Trophoblast cell (in vitro differentiated cells and primary cell): ENCODE measurements at regions not wholly inside any gene's neighbourhood (a gene's known extent, or its start where the extent isn't known, plus 50 kb on each side); places are given as distances from the start of the nearest gene placed in this dataset.
A peak's percentile ranks its signal among the peaks of the same experiment; 100 is the strongest.

Source experiments
- DNase-seq, 2 donors: peaks; one replicate each; pipeline ENCODE4 v3.0.0-alpha.2; 2016
- H2AFZ ChIP-seq: 2 replicates; pipeline ENCODE4 v1.6.1; 2013; ENCODE audit warnings: low read length, moderate library complexity, mild to moderate bottlenecking; ENCODE audit not compliant: insufficient read depth, poor library complexity
- H2AK5ac ChIP-seq: 2 replicates; pipeline ENCODE4 v1.6.1; 2013; ENCODE audit warnings: mild to moderate bottlenecking, low read length
- H2BK120ac ChIP-seq: 2 replicates; pipeline ENCODE4 v1.6.1; 2013; ENCODE audit warnings: low read length, mild to moderate bottlenecking, moderate library complexity; ENCODE audit not compliant: insufficient read depth, poor library complexity
- H2BK12ac ChIP-seq: 2 replicates; pipeline ENCODE4 v1.6.1; 2013; ENCODE audit warnings: mild to moderate bottlenecking, low read length, moderate library complexity
- H2BK5ac ChIP-seq: 2 replicates; pipeline ENCODE4 v1.6.1; 2013; ENCODE audit warnings: low read length, low read depth, moderate library complexity, mild to moderate bottlenecking; ENCODE audit not compliant: poor library complexity
- H3K14ac ChIP-seq: 2 replicates; pipeline ENCODE4 v1.6.1; 2013; ENCODE audit warnings: mild to moderate bottlenecking, low read length
- H3K18ac ChIP-seq: 2 replicates; pipeline ENCODE4 v1.6.1; 2013; ENCODE audit warnings: mild to moderate bottlenecking, low read length
- H3K23ac ChIP-seq: 2 replicates; pipeline ENCODE4 v1.6.1; 2013; ENCODE audit warnings: low read length
- H3K27ac ChIP-seq: 2 replicates; pipeline ENCODE4 v1.5.1; 2013; ENCODE audit warnings: low read depth, mild to moderate bottlenecking, inconsistent platforms, low read length, moderate library complexity
- H3K27me3 ChIP-seq: 2 replicates; pipeline ENCODE4 v1.6.1; 2013; ENCODE audit warnings: inconsistent platforms, mild to moderate bottlenecking, low read length, moderate library complexity; ENCODE audit not compliant: insufficient read depth
- H3K36me3 ChIP-seq, 2 experiments: 1 replicate in 1 of 2; 2 replicates in 1 of 2; pipeline ENCODE4 v1.6.1; 2013; ENCODE audit warnings: low read length in 2 of 2, mild to moderate bottlenecking in 2 of 2, moderate library complexity in 1 of 2; ENCODE audit not compliant: insufficient read depth in 2 of 2, control insufficient read depth in 1 of 2
- H3K4ac ChIP-seq: 2 replicates; pipeline ENCODE4 v1.6.1; 2013; ENCODE audit warnings: low read depth, mild to moderate bottlenecking, low read length, moderate library complexity
- H3K4me1 ChIP-seq, 2 experiments: 1 replicate in 1 of 2; 2 replicates in 1 of 2; pipeline ENCODE4 v1.6.1; 2013; ENCODE audit warnings: low read length in 2 of 2, mild to moderate bottlenecking in 2 of 2, moderate library complexity in 1 of 2; ENCODE audit not compliant: insufficient read depth in 2 of 2, control insufficient read depth in 1 of 2
- H3K4me2 ChIP-seq: 2 replicates; pipeline ENCODE4 v1.6.1; 2013; ENCODE audit warnings: inconsistent platforms, mild to moderate bottlenecking, low read length, moderate library complexity
- H3K4me3 ChIP-seq: 2 replicates; pipeline ENCODE4 v1.5.1; 2013; ENCODE audit warnings: mild to moderate bottlenecking, low read depth, low read length, inconsistent platforms
- H3K79me1 ChIP-seq: one replicate; pipeline ENCODE4 v1.6.1; 2013; ENCODE audit warnings: low read length
- H3K79me2 ChIP-seq: 2 replicates; pipeline ENCODE4 v1.6.1; 2013; ENCODE audit warnings: low read length, mild to moderate bottlenecking; ENCODE audit not compliant: control insufficient read depth, insufficient read depth, poor library complexity
- H3K9ac ChIP-seq: 2 replicates; pipeline ENCODE4 v1.6.1; 2013; ENCODE audit warnings: mild to moderate bottlenecking, low read length
- H3K9me3 ChIP-seq: 2 replicates; pipeline ENCODE4 v1.6.1; 2013; ENCODE audit warnings: low read depth, mild to moderate bottlenecking, control low read depth, inconsistent platforms, low read length; ENCODE audit not compliant: insufficient read depth
- H4K12ac ChIP-seq: 2 replicates; pipeline ENCODE4 v1.6.1; 2013; ENCODE audit warnings: low read depth, mild to moderate bottlenecking, low read length, moderate library complexity
- H4K8ac ChIP-seq: 2 replicates; pipeline ENCODE4 v1.6.1; 2013; ENCODE audit warnings: low read depth, mild to moderate bottlenecking, low read length, moderate library complexity
- H4K91ac ChIP-seq: one replicate; pipeline ENCODE4 v1.6.1; 2013; ENCODE audit warnings: low read depth, mild to moderate bottlenecking, low read length, moderate library complexity
- WGBS: extraction: QIAGEN DNeasy Blood & Tissue Kit; methylation state at CpG from one replicate; pipeline ENCODE4 v1.1.7; 2013; ENCODE audit warnings: missing lambda C conversion rate; ENCODE audit not compliant: insufficient read length, insufficient coverage; ENCODE audit errors: extremely low coverage; 5-methylcytosine and 5-hydroxymethylcytosine counted together

DNA sequence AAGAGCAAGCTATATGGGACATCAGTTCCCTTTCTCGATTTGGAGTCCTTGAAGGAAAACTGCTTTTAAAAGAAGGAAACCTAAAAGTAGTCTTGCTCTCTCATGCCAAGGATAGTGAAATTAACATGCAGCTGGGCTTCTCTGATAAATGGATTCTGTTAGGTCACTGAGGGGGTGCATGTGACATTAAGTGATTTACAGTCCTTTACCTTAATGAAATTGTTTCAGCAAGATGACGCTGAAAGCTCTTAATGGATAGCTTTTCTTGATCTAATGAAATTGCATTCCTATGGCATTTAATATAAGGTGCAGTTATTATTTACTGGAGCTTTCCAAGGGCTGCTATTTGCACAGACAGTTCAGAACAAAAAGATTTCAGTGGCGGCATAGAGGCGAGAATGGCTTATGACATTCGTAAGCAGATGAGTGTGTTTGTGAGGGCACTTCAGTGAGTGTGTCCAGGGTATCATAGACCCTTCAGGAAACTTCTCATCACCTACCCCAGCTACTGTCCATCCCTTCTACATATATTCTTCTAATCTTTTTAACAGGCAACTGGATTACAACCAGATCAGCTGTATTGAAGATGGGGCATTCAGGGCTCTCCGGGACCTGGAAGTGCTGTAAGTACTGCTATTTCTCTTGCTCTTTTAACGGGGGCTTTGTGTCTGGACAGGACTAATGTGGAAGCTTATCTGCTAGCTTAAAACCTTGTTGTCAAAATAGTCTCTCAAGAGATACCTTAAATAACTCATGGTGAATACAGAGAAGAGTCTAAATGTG, 219.9 kb upstream of the PACRGL start:
- Histone ChIP-seq H2BK120ac (no peak overlapping the region), H2BK5ac (no peak overlapping the region), H3K14ac (no peak overlapping the region), H3K79me1 (no peaks in the 10 kb centered on the region), H3K27ac (no peak overlapping the region), H3K27me3 (no peaks in the 10 kb centered on the region), H2AFZ (no peak overlapping the region), H3K4me2 (no peak overlapping the region), H4K12ac (no peak overlapping the region), H2BK12ac (no peak overlapping the region), H2AK5ac (no peak overlapping the region), H4K8ac (no peak overlapping the region), H3K23ac (no peak overlapping the region), H3K79me2 (no peaks in the 10 kb centered on the region), H3K36me3 (no peaks in the 10 kb centered on the region), H4K91ac (no peak overlapping the region), H3K4me1 (no peaks in the 10 kb centered on the region), H3K9me3 (no peaks in the 10 kb centered on the region), H3K4ac (no peak overlapping the region), H3K9ac (no peak overlapping the region), H3K4me3 (no peak overlapping the region), H3K18ac (no peak overlapping the region)
- WGBS: no CpG with 5 or more reads among the region's 7 CpGs
- no peak for DNase-seq

DNA sequence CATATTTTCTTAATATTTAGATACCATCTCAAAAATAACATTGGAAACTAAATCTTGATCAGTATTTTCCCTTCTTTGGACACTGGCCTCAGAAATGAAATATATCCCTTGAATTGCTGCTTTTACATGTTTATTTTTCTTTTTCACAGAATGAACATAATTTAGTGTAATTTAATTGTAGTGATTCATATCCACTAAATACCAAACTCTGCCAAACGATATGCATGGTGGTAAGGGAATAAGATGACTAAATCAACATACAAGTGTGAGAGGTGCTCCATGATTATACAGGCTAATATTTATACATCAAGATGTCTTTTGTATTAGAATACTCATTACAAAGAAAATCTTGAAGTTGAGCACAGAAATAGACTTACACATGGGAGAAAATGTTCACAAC, 216.8 kb upstream of the PACRGL start:
- H3K9ac ChIP-seq: no peak overlapping the region
- H4K8ac ChIP-seq: no peak overlapping the region
- H4K91ac ChIP-seq: no peak overlapping the region
- H2BK12ac ChIP-seq: no peak overlapping the region
- no peaks in the 10 kb centered on the region for H3K79me1 ChIP-seq
- WGBS: no CpG with 5 or more reads among the region's 1 CpG
- H3K18ac ChIP-seq: no peak overlapping the region
- H3K14ac ChIP-seq: no peak overlapping the region
- no peak overlapping the region for H3K4me2 ChIP-seq
- no peak overlapping the region for H2BK5ac ChIP-seq
- H3K23ac ChIP-seq: no peak overlapping the region
- H3K4me3 ChIP-seq: no peak overlapping the region
- H2BK120ac ChIP-seq: no peak overlapping the region
- no peak overlapping the region for H2AK5ac ChIP-seq
- H3K36me3 ChIP-seq: no peaks in the 10 kb centered on the region
- H3K27me3 ChIP-seq: no peaks in the 10 kb centered on the region
- no peak for DNase-seq
- H4K12ac ChIP-seq: no peak overlapping the region
- no peak overlapping the region for H3K27ac ChIP-seq
- H2AFZ ChIP-seq: no peak overlapping the region
- H3K79me2 ChIP-seq: no peaks in the 10 kb centered on the region
- no peak overlapping the region for H3K4ac ChIP-seq
- no peaks in the 10 kb centered on the region for H3K4me1 ChIP-seq
- H3K9me3 ChIP-seq: no peaks in the 10 kb centered on the region

DNA sequence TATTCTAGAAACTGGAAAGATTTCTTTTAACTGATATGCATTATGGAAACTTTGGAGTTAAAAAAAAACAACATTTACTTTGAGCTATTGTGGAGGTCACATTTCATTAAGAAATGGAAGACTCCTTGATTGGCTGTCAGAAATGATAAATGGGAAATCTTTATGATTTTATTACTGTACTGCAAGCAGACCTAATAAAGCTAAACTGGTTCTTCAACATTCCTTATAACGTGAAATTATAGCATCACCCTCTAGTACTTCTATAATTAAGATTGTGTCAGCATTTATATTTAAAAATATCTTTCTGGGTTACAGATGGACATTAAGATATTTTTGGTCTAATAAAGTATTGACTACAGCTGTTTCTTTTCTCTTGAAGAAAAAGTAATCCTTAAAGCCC, 213.8 kb upstream of the PACRGL start:
- H3K14ac ChIP-seq: no peak overlapping the region
- no peak overlapping the region for H2BK12ac ChIP-seq
- no peak overlapping the region for H2BK5ac ChIP-seq
- H4K12ac ChIP-seq: no peak overlapping the region
- H3K4me1 ChIP-seq: no peaks in the 10 kb centered on the region
- H2BK120ac ChIP-seq: no peak overlapping the region
- no peak overlapping the region for H3K4ac ChIP-seq
- H3K18ac ChIP-seq: no peak overlapping the region
- H3K79me2 ChIP-seq: no peaks in the 10 kb centered on the region
- no peak overlapping the region for H3K4me3 ChIP-seq
- H2AK5ac ChIP-seq: no peak overlapping the region
- H3K9me3 ChIP-seq: no peaks in the 10 kb centered on the region
- H4K8ac ChIP-seq: no peak overlapping the region
- H3K79me1 ChIP-seq: no peaks in the 10 kb centered on the region
- H2AFZ ChIP-seq: no peak overlapping the region
- WGBS: no CpG with 5 or more reads among the region's 1 CpG
- no peak overlapping the region for H4K91ac ChIP-seq
- H3K36me3 ChIP-seq: no peaks in the 10 kb centered on the region
- no peak overlapping the region for H3K23ac ChIP-seq
- DNase-seq: no peak
- no peak overlapping the region for H3K27ac ChIP-seq
- H3K27me3 ChIP-seq: no peaks in the 10 kb centered on the region
- H3K4me2 ChIP-seq: no peak overlapping the region
- no peak overlapping the region for H3K9ac ChIP-seq

DNA sequence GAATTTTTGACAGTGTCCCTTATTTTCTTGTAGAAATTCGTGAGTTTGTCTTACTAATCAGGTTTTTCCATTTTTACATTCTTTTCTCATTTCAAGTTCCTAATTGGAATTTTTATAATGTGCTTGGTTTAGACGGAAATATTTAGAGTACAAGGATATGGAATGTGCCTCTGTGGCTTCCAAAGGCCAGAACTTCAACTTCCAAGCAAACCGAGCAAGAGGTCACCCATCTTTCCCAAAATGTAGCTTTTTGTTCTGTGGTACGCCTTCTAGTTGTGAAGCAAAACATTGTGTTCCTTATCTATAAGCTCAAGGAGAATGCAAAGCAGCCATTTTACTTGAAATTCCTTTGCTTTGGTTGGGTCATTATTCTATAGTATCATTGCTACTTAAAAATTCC, 212.8 kb upstream of the PACRGL start:
- Histone ChIP-seq H3K14ac (no peak overlapping the region), H3K23ac (no peak overlapping the region), H3K4me3 (no peak overlapping the region), H3K18ac (no peak overlapping the region), H3K79me2 (no peaks in the 10 kb centered on the region), H2AK5ac (no peak overlapping the region), H4K8ac (no peak overlapping the region), H2AFZ (no peak overlapping the region), H3K36me3 (no peaks in the 10 kb centered on the region), H3K9ac (no peak overlapping the region), H3K27ac (no peak overlapping the region), H3K27me3 (no peaks in the 10 kb centered on the region), H3K9me3 (no peaks in the 10 kb centered on the region), H2BK5ac (no peak overlapping the region), H2BK120ac (no peak overlapping the region), H4K12ac (no peak overlapping the region), H3K4me1 (no peaks in the 10 kb centered on the region), H3K4me2 (no peak overlapping the region), H3K79me1 (no peaks in the 10 kb centered on the region), H4K91ac (no peak overlapping the region), H2BK12ac (no peak overlapping the region), H3K4ac (no peak overlapping the region)
- WGBS: no CpG with 5 or more reads among the region's 4 CpGs
- peak in 1 of 2 donors; percentile 25 for DNase-seq
